Panc1 (cell line): ENCODE measurements at regions not wholly inside any gene's neighbourhood (a gene's known extent, or its start where the extent isn't known, plus 50 kb on each side); places are given as distances from the start of the nearest gene placed in this dataset.

Experiments used
- ATAC-seq: fragments of 200-7000 bp; cut with Tn5 transposase; 2 replicates; pipeline ENCODE4 v1.9.1; 2020; ENCODE audit warnings: mild to moderate bottlenecking, moderate library complexity
- BruUV-seq: library from RNA; stranded (reverse); fragments of 400-500 nt; replicated peaks from 2 replicates; lab custom pipeline; 2021; lab: Mats Ljungman, UMichigan
- CTCF ChIA-PET: fragments of 300-600 bp; sonication (Branson Sonifier 250); formaldehyde crosslinking; loops from one replicate; lab custom pipeline; 2022; ENCODE audit warnings: antibody characterized with exemption; lab: Charles Lee
- POLR2A ChIA-PET: fragments of 300-600 bp; sonication (Branson Sonifier 250); formaldehyde crosslinking; loops from one replicate; lab custom pipeline; 2022; ENCODE audit warnings: antibody characterized with exemption; lab: Charles Lee
- DNase-seq: peaks from one replicate; pipeline ENCODE4 v3.0.0-alpha.2; 2010; ENCODE audit warnings: low read depth, low spot score
- H3K27ac ChIP-seq: 2 replicates; pipeline ENCODE4 v1.5.1; 2011; ENCODE audit warnings: mild to moderate bottlenecking, low read length, inconsistent platforms
- H3K27me3 ChIP-seq: fragments of 200-500 bp; sonication (Bioruptor generic); 2 replicates; pipeline ENCODE4 v1.6.0; 2014; ENCODE audit warnings: low read length, inconsistent platforms; ENCODE audit not compliant: control insufficient read depth, insufficient read depth
- H3K36me3 ChIP-seq: fragments of 200-500 bp; sonication (Bioruptor generic); 2 replicates; pipeline ENCODE4 v1.5.1; 2014; ENCODE audit warnings: inconsistent platforms, mild to moderate bottlenecking, low read length, moderate library complexity; ENCODE audit not compliant: control insufficient read depth, insufficient read depth
- H3K4me1 ChIP-seq: 2 replicates; pipeline ENCODE4 v1.5.1; 2011; ENCODE audit warnings: inconsistent platforms, mild to moderate bottlenecking, low read length, moderate library complexity; ENCODE audit not compliant: control insufficient read depth, insufficient read depth
- H3K4me3 ChIP-seq, 2 experiments: 2 replicates each; pipeline ENCODE4 v1.5.1; 2011 to 2012; ENCODE audit warnings: low read depth in 2 of 2, low read length in 2 of 2, mild to moderate bottlenecking in 2 of 2, inconsistent platforms in 1 of 2, moderate library complexity in 1 of 2
- H3K9me3 ChIP-seq: fragments of 200-500 bp; sonication (Bioruptor generic); 2 replicates; pipeline ENCODE4 v1.5.1; 2014; ENCODE audit warnings: low read depth, mild to moderate bottlenecking, inconsistent platforms, low read length, moderate library complexity; ENCODE audit not compliant: control insufficient read depth, insufficient read depth
- POLR2AphosphoS5 ChIP-seq: IDR thresholded peaks from 2 replicates; pipeline ENCODE4 v1.6.1; 2012; ENCODE audit warnings: mild to moderate bottlenecking, low read depth, low read length, moderate library complexity
- SIN3A ChIP-seq: IDR thresholded peaks from 2 replicates; pipeline ENCODE4 v1.6.1; 2012; ENCODE audit warnings: low read depth, mild to moderate bottlenecking, low read length, moderate library complexity, borderline replicate concordance; ENCODE audit not compliant: insufficient read depth
- TCF7L2 ChIP-seq: IDR thresholded peaks from 2 replicates; pipeline ENCODE4 v1.6.1; 2011; ENCODE audit warnings: mild to moderate bottlenecking, low read depth, low read length, inconsistent platforms
- in situ Hi-C: cut with HindIII; loops from 2 replicates; pipeline ENCODE4 v1.10.0; 2016; ENCODE audit warnings: low sequenced_read_pairs, low pct_unique_long_range_greater_than_20kb
- intact Hi-C: fragments of 100-400 bp; cut with micrococcal nuclease; formaldehyde crosslinking; loops from one replicate; pipeline ENCODE4 v1.10.0; 2022; ENCODE audit not compliant: unreplicated experiment
- TF ChIP-seq, protein P1 (sequence below): fragments of 450-650 bp; IDR thresholded peaks from 2 replicates; pipeline ENCODE4 v1.5.1; 2017; ENCODE audit warnings: mild to moderate bottlenecking
- TF ChIP-seq, protein P2 (sequence below), 2 experiments: IDR thresholded peaks; 2 replicates each; pipeline ENCODE4 v1.6.1; 2011 to 2012; ENCODE audit warnings: low read depth in 2 of 2, control low read depth in 1 of 2, low read length in 1 of 2, mild to moderate bottlenecking in 1 of 2, moderate library complexity in 1 of 2; ENCODE audit not compliant: insufficient read depth in 1 of 2

DNA sequence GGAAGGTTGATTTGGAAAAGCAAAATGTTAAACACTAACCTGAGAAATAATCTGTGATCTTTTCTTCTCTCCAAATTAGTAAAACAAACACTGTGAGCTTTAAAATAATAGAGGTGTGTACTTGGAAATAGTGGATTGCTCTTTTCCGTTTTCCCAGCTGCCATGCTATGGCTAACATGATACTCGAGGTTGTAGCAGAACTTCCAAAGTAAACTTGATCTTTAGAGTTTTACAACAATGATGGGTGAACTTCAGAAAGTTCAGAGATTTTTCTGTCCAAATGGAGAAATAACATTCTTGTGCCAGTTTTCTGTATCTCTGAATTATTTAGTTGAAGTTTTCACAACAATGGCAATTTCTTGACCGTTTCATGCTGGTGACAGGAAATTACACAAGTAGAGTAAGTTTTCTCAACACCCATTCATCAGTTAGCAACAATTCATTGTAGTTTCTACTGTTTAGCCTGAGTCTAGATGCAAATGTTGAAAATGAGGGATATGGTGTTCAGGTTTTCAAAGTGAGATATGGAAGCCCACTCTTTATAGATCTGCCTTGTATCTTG lies 135.3 kb upstream of the CTAGE1 start:
- H3K9me3 ChIP-seq: no peaks in the 10 kb centered on the region
- no peak overlapping the region for H3K4me3 ChIP-seq
- DNase-seq: no peak
- no peaks in the 10 kb centered on the region for H3K4me1 ChIP-seq
- no TSS peak for BruUV-seq
- TF ChIP-seq SIN3A (no peak), POLR2AphosphoS5 (no peak), TCF7L2 (no peak)
- TF ChIP-seq, protein P1, sequence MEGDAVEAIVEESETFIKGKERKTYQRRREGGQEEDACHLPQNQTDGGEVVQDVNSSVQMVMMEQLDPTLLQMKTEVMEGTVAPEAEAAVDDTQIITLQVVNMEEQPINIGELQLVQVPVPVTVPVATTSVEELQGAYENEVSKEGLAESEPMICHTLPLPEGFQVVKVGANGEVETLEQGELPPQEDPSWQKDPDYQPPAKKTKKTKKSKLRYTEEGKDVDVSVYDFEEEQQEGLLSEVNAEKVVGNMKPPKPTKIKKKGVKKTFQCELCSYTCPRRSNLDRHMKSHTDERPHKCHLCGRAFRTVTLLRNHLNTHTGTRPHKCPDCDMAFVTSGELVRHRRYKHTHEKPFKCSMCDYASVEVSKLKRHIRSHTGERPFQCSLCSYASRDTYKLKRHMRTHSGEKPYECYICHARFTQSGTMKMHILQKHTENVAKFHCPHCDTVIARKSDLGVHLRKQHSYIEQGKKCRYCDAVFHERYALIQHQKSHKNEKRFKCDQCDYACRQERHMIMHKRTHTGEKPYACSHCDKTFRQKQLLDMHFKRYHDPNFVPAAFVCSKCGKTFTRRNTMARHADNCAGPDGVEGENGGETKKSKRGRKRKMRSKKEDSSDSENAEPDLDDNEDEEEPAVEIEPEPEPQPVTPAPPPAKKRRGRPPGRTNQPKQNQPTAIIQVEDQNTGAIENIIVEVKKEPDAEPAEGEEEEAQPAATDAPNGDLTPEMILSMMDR: no peak
- TF ChIP-seq, protein P2, sequence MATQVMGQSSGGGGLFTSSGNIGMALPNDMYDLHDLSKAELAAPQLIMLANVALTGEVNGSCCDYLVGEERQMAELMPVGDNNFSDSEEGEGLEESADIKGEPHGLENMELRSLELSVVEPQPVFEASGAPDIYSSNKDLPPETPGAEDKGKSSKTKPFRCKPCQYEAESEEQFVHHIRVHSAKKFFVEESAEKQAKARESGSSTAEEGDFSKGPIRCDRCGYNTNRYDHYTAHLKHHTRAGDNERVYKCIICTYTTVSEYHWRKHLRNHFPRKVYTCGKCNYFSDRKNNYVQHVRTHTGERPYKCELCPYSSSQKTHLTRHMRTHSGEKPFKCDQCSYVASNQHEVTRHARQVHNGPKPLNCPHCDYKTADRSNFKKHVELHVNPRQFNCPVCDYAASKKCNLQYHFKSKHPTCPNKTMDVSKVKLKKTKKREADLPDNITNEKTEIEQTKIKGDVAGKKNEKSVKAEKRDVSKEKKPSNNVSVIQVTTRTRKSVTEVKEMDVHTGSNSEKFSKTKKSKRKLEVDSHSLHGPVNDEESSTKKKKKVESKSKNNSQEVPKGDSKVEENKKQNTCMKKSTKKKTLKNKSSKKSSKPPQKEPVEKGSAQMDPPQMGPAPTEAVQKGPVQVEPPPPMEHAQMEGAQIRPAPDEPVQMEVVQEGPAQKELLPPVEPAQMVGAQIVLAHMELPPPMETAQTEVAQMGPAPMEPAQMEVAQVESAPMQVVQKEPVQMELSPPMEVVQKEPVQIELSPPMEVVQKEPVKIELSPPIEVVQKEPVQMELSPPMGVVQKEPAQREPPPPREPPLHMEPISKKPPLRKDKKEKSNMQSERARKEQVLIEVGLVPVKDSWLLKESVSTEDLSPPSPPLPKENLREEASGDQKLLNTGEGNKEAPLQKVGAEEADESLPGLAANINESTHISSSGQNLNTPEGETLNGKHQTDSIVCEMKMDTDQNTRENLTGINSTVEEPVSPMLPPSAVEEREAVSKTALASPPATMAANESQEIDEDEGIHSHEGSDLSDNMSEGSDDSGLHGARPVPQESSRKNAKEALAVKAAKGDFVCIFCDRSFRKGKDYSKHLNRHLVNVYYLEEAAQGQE (IDR thresholded peaks at IDR 0.05; ENCODE audit: insufficient read depth in 1 of 2, low read depth in 2 of 2, low read length in 1 of 2): no peak
- no peak overlapping the region for H3K27ac ChIP-seq
- CTCF ChIA-PET: no interaction called here
- intact Hi-C loops: loop anchor here (10.0 kb wide), 1 partner anchor 58 kb away; no protein-coding TSS in a partner anchor
- no peaks in the 10 kb centered on the region for H3K36me3 ChIP-seq
- H3K27me3 ChIP-seq: peaks cover 2% of the 10 kb centered on the region; the same call in 1 of the 2 replicates
- POLR2A ChIA-PET: no interaction called here
- in situ Hi-C loops: no loop called here
- no peak for ATAC-seq

DNA sequence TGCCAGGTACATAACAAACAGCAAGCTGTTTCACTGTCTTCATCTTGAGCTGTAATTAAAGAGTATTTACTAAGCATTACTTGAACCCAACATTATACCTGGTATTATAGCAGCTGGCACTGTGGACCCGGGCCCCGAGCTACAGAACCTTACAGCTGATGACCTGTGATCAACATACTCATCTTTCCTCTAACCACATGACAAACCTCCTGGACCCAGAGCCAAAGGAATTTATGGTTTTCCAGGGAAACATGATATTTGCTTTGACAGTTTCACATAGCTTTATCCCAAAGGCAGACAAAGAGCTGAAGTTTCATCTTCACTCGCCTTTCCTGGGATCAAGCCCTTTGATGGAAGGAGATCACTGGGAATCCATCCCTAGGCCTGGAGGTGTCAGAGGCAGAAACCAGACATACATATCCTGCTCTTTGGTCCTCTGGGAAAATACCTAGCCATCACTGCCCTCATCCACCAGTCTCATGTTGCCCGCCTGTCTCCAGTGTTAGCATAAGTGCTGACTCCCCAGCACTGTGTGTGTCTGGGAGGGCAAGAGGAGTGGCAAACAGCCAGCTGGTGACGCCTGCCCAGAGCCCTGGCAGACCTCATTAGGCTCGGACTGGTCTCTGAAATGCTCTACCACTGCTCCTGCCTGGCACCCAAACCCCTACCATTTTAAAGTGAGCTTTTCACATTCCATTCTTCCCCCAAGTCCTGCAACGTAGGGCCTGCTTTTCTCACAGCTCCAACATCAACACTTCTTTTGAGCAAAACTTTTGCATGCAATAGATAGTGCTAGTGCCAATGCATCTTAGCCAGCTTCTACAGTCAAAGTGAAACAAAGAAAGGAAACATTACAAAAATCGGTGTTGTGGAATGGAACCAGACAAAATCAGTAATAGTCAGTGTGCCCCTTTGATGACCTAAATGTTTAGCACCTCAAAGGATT lies 138.8 kb upstream of the CTAGE1 start:
- in situ Hi-C loops (no loop called here), intact Hi-C loops (loop anchor here (10.0 kb wide), 1 partner anchor 62 kb away; no protein-coding TSS in a partner anchor)
- ATAC-seq (no peak), DNase-seq (no peak)
- Histone ChIP-seq H3K36me3 (no peaks in the 10 kb centered on the region), H3K4me3 (no peak overlapping the region), H3K9me3 (no peaks in the 10 kb centered on the region), H3K27ac (no peak overlapping the region), H3K4me1 (no peaks in the 10 kb centered on the region; the same call in 1 of the 2 replicates), H3K27me3 (peaks cover 15% of the 10 kb centered on the region)
- BruUV-seq: no TSS peak
- CTCF ChIA-PET: no interaction called here
- POLR2A ChIA-PET: no interaction called here
- TF ChIP-seq POLR2AphosphoS5 (no peak), TCF7L2 (no peak)
- TF ChIP-seq, protein P2 (IDR thresholded peaks at IDR 0.05; ENCODE audit: insufficient read depth in 1 of 2, low read depth in 2 of 2, low read length in 1 of 2): no peak
- TF ChIP-seq, protein P1: no peak
